KMS-11 (cell line): ENCODE measurements at regions not wholly inside any gene's neighbourhood (a gene's known extent, or its start where the extent isn't known, plus 50 kb on each side); places are given as distances from the start of the nearest gene placed in this dataset.

Experiments used
- H2AFZ ChIP-seq: fragments of 200-600 bp; sonication (generic); 2 replicates; pipeline ENCODE4 v1.6.1; 2016; ENCODE audit warnings: antibody characterized with exemption, mixed run types, low read depth
- H3K27ac ChIP-seq: fragments of 200-600 bp; sonication (generic); 2 replicates; pipeline ENCODE4 v1.6.1; 2016; ENCODE audit warnings: mild to moderate bottlenecking, mixed run types
- H3K27me3 ChIP-seq: fragments of 200-600 bp; sonication (generic); 2 replicates; pipeline ENCODE4 v1.6.1; 2017; ENCODE audit warnings: mild to moderate bottlenecking, low read depth, mixed run types, moderate library complexity; ENCODE audit not compliant: insufficient read depth
- H3K36me3 ChIP-seq: fragments of 200-600 bp; sonication (generic); 2 replicates; pipeline ENCODE4 v1.6.1; 2017; ENCODE audit warnings: mild to moderate bottlenecking, mixed run types; ENCODE audit not compliant: insufficient read depth
- H3K4me1 ChIP-seq: fragments of 200-600 bp; sonication (generic); 2 replicates; pipeline ENCODE4 v1.6.1; 2016; ENCODE audit warnings: mild to moderate bottlenecking, low read depth, mixed run types; ENCODE audit not compliant: poor library complexity, severe bottlenecking
- H3K4me2 ChIP-seq: fragments of 200-600 bp; sonication (generic); 2 replicates; pipeline ENCODE4 v1.7.0; 2016; ENCODE audit warnings: mild to moderate bottlenecking, mixed run types
- H3K4me3 ChIP-seq: fragments of 200-600 bp; sonication (generic); IDR thresholded peaks from 2 replicates; pipeline ENCODE4 v1.6.1; 2017; ENCODE audit warnings: low read depth, low read length, mixed read lengths; ENCODE audit not compliant: insufficient read depth
- H3K79me2 ChIP-seq: fragments of 200-600 bp; sonication (generic); 2 replicates; pipeline ENCODE4 v1.6.1; 2016; ENCODE audit warnings: low read depth, mixed run types; ENCODE audit not compliant: insufficient read depth
- H3K9ac ChIP-seq: fragments of 200-600 bp; sonication (generic); 2 replicates; pipeline ENCODE4 v1.6.1; 2016; ENCODE audit warnings: mild to moderate bottlenecking, mixed run types
- H4K20me1 ChIP-seq: fragments of 200-600 bp; sonication (generic); 2 replicates; pipeline ENCODE4 v1.6.1; 2016; ENCODE audit warnings: mild to moderate bottlenecking, mixed run types; ENCODE audit not compliant: insufficient read depth
- TF ChIP-seq, protein P1 (sequence below): fragments of 200-600 bp; sonication (generic); conservative IDR thresholded peaks from 2 replicates; pipeline ENCODE4 v1.6.1; 2017; ENCODE audit warnings: low read depth, mild to moderate bottlenecking, antibody characterized with exemption, low read length, moderate library complexity, mixed read lengths

DNA sequence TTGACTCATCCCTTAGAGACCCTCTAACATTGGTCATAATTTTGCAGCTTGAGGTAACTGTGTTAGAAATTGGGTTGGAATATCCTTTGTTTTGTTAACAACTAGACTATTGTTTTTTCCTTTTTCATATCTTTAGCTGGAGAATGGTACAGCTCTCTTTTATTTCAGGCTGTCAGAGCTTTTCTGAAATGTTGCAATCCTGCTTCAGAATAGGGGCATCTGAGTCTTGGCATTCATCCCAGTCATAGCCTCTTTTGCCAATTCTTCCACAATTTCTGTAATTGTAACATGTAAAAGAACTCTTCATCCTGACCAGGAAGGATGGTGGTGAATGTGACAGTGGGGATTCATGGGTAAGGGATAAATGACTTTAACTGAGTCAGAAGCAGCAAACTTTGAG lies 128.7 kb downstream of the FHIP1A start:
- Histone ChIP-seq H3K4me1 (no peaks in the 10 kb centered on the region), H3K4me3 (no peak overlapping the region), H3K36me3 (no peaks in the 10 kb centered on the region), H3K79me2 (no peaks in the 10 kb centered on the region), H3K27ac (no peak overlapping the region), H3K27me3 (no peaks in the 10 kb centered on the region), H4K20me1 (no peaks in the 10 kb centered on the region), H2AFZ (no peak overlapping the region), H3K9ac (no peak overlapping the region), H3K4me2 (no peak overlapping the region)
- TF ChIP-seq, protein P1, sequence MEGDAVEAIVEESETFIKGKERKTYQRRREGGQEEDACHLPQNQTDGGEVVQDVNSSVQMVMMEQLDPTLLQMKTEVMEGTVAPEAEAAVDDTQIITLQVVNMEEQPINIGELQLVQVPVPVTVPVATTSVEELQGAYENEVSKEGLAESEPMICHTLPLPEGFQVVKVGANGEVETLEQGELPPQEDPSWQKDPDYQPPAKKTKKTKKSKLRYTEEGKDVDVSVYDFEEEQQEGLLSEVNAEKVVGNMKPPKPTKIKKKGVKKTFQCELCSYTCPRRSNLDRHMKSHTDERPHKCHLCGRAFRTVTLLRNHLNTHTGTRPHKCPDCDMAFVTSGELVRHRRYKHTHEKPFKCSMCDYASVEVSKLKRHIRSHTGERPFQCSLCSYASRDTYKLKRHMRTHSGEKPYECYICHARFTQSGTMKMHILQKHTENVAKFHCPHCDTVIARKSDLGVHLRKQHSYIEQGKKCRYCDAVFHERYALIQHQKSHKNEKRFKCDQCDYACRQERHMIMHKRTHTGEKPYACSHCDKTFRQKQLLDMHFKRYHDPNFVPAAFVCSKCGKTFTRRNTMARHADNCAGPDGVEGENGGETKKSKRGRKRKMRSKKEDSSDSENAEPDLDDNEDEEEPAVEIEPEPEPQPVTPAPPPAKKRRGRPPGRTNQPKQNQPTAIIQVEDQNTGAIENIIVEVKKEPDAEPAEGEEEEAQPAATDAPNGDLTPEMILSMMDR = no peak

DNA sequence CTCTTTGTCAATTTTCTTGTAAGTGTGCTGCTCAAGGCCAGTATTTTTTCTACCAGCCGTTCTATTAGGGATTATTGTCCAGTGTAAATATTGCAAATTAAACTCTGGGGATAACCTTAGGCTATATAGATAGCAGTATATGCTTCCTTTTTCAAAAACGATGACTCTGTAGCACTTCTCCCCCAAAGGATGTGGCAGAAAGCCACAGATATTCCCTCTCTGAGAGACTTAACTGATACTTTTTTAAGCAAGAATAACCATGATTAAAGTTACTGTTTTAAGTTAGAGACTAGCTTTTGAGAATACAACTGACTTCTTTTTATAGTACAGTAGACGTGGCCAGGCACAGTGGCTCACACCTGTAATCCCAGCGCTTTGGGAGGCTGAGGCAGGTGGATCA lies 130.0 kb downstream of the FHIP1A start:
- H3K4me3 ChIP-seq = no peak overlapping the region
- H3K36me3 ChIP-seq = no peaks in the 10 kb centered on the region
- no peaks in the 10 kb centered on the region for H3K79me2 ChIP-seq
- H3K4me2 ChIP-seq = no peak overlapping the region
- H3K27ac ChIP-seq = no peak overlapping the region
- TF ChIP-seq, protein P1 = no peak
- no peak overlapping the region for H2AFZ ChIP-seq
- no peaks in the 10 kb centered on the region for H3K27me3 ChIP-seq
- H4K20me1 ChIP-seq = no peaks in the 10 kb centered on the region
- no peaks in the 10 kb centered on the region for H3K4me1 ChIP-seq
- no peak overlapping the region for H3K9ac ChIP-seq

DNA sequence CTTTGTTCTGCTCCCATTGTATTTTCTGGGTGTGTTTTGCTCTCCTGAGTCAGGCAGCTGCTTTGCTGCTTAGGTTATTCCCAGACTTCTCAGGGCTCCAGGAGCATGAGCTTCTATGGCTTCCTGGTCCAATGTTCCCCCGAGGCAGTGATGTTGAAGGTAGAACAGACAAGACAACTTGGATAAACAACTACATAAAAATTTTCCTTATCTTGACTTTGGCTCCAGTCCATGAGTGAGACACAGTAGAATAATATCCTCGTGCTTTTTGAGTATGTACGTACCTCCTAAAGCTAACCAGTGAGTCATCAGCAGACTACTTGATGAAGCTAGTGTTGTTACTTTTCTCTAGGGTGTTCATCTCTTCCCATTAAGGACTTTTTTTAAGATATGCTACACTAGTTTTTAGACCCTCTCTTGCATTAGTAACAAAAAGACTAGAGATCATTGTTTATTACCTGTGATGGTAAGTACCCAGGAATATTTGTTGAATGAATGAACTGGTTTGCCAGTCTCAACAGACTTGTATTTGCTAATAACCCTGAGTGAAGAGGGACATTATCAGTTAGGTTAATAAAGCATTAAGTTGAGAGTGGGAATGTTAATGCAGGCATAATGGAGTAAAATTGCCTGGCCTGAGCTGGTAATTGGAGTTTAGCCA lies 131.9 kb downstream of the FHIP1A start:
- Histone ChIP-seq H3K27ac (no peak overlapping the region), H3K4me2 (no peak overlapping the region), H2AFZ (no peak overlapping the region)

DNA sequence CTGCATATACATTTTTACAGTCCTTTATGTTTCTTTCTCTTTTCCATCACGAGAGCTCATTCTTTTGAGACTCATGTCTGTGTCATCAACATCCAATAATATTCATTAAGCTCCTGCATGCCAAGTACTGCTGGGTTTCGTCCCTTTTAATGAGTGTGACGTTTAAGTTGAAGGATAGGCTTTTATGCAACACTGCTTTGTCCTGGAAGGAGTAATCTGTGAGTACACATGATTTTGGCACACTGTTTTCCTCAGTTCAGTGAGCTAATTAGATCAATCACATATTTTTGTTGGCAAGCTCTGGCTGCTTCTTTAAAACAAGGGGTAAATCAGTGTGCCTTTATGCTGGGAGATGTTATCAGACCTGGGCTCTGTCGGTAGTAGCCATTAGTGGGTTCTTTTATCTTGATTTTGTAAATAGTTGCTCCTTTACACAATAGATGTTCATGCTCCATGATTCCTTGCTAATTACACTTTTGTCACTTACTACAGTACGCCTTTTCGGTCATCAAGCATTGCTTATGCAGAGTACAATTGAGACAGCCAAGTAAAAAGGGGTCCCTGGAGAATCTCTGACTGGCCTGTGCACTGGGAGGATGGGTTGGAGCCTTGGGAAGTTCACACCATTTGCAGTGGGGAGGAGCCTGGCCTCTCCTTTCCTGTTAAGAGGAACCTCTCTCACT lies 132.6 kb downstream of the FHIP1A start:
- H3K36me3 ChIP-seq = no peaks in the 10 kb centered on the region
- H3K4me1 ChIP-seq = no peaks in the 10 kb centered on the region
- no peak overlapping the region for H3K9ac ChIP-seq
- no peak overlapping the region for H3K27ac ChIP-seq
- no peaks in the 10 kb centered on the region for H3K27me3 ChIP-seq
- H4K20me1 ChIP-seq = no peaks in the 10 kb centered on the region
- no peaks in the 10 kb centered on the region for H3K79me2 ChIP-seq
- TF ChIP-seq, protein P1 = no peak
- H3K4me2 ChIP-seq = no peak overlapping the region
- H3K4me3 ChIP-seq = no peak overlapping the region
- no peak overlapping the region for H2AFZ ChIP-seq

More for the DNA sequence above, 131.9 kb downstream of the FHIP1A start:
- Histone ChIP-seq H4K20me1 (no peaks in the 10 kb centered on the region), H3K36me3 (no peaks in the 10 kb centered on the region), H3K4me3 (no peak overlapping the region), H3K79me2 (no peaks in the 10 kb centered on the region), H3K4me1 (no peaks in the 10 kb centered on the region), H3K9ac (no peak overlapping the region), H3K27me3 (no peaks in the 10 kb centered on the region)
- TF ChIP-seq, protein P1 = no peak
